ENCODE measurements at regions not wholly inside any gene's neighbourhood (a gene's known extent, or its start where the extent isn't known, plus 50 kb on each side); places are given as distances from the start of the nearest gene placed in this dataset.

GRCh38 chr9:84103651-84104377, 123.2 kb downstream of the RMI1 start:
- no peak overlapping the region for H3K4me3 ChIP-seq (ENCODE audit: low read length)
- no peak for DNase-seq (ENCODE audit: low read depth)
- TF ChIP-seq, protein P1, sequence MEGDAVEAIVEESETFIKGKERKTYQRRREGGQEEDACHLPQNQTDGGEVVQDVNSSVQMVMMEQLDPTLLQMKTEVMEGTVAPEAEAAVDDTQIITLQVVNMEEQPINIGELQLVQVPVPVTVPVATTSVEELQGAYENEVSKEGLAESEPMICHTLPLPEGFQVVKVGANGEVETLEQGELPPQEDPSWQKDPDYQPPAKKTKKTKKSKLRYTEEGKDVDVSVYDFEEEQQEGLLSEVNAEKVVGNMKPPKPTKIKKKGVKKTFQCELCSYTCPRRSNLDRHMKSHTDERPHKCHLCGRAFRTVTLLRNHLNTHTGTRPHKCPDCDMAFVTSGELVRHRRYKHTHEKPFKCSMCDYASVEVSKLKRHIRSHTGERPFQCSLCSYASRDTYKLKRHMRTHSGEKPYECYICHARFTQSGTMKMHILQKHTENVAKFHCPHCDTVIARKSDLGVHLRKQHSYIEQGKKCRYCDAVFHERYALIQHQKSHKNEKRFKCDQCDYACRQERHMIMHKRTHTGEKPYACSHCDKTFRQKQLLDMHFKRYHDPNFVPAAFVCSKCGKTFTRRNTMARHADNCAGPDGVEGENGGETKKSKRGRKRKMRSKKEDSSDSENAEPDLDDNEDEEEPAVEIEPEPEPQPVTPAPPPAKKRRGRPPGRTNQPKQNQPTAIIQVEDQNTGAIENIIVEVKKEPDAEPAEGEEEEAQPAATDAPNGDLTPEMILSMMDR (conservative IDR thresholded peaks at IDR 0.05; ENCODE audit: low read length) = no peak

DNA sequence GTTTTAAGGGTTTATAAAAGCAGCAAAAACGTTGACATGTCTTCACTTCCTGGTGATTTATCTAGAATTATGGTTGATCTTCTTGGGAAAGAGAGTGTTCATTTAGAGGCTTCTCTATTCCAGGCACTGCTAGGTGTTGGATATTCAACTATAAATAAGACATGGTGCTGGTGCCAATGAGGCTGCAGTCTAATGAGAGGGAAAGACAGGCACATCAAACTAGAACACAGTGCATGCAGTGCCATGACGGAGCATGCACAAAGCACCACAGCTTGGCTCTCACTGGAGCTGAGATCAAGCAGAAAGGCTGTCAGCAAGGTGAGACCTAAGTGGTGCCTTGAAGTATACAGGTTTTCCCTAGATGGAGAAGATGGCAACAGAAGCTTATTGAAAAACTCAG, 126.5 kb downstream of the RMI1 start:
- TF ChIP-seq, protein P1 (conservative IDR thresholded peaks at IDR 0.05; ENCODE audit: low read length) = no peak
- no peak overlapping the region for H3K4me3 ChIP-seq (ENCODE audit: low read length)
- no peak for DNase-seq (ENCODE audit: low read depth)

- no peak overlapping the region for H3K4me3 ChIP-seq (ENCODE audit: low read length)
- TF ChIP-seq, protein P1 (conservative IDR thresholded peaks at IDR 0.05; ENCODE audit: low read length) = no peak
- no peak for DNase-seq (ENCODE audit: low read depth)
Measured at GRCh38 chr9:84107995-84108394, 127.4 kb downstream of the RMI1 start.

DNA sequence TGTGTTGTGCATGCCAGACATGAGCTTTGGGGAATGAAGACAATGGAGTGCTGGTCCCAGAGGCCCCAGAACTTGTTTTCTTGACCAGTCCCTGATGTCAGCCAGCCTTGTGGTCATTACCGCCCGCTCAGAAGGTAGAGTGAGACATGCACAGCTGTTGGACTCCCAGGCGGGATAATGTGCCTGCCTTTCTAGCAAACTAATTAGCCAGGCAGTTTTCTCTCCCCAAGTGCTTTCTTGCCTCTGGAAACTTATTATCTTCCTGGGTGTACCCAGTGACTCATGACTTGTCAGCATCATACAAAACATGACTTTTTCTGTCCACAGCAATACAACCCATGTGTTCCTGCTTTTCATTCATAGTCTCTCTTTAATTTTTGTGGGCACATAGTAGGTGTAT, 131.1 kb downstream of the RMI1 start:
- no peak overlapping the region for H3K4me3 ChIP-seq (ENCODE audit: low read length)
- TF ChIP-seq, protein P1 (conservative IDR thresholded peaks at IDR 0.05; ENCODE audit: low read length) = no peak
- DNase-seq (ENCODE audit: low read depth) = no peak

DNA sequence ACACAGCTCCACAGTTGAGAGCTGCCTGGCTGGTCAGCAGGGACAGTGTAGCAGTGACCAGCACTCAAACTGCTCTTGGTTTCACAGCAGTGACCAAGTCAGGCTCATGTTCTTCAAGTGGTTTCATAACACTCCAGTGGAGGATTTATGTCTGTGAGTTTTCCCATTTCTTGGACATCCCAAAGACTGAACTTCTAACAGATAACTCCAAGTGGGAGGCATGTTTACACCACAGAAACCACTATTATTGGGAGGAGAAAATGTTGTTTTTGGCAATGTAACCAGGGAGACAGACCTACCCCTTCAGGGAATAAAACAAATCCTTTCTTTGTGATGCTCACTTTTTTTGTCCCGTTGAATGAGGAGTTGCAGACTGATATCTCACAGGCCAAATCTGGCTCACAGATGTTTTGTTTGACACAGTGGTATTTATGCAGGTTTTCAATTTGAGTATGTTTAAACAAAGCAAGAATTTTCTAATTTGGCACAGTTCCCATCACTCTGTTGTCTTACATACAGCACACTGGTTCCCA, 141.5 kb downstream of the RMI1 start:
- DNase-seq (ENCODE audit: low read depth) = peak; percentile 96
- TF ChIP-seq, protein P1 (conservative IDR thresholded peaks at IDR 0.05; ENCODE audit: low read length) = no peak
- no peak overlapping the region for H3K4me3 ChIP-seq (ENCODE audit: low read length)

DNA sequence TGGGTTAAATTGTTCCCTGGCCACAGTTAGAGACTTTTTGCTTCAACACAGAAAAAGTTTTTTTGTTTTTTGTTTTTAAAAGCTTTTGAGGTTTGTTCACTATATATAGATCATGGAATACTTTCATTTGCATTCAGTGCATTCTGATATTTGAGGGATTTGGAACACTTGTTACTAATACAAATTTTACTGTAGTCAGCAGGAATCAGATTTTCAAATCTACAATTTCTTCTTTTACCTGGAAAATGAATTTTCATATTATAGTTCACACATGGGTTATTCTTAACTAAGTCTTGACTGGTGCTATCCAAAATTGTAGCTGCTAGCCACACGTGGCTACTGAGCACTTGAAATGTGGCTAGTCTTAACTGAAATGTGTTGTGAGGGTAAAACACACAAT, 142.0 kb downstream of the RMI1 start:
- no peak for DNase-seq (ENCODE audit: low read depth)
- TF ChIP-seq, protein P1 (conservative IDR thresholded peaks at IDR 0.05; ENCODE audit: low read length) = no peak
- no peak overlapping the region for H3K4me3 ChIP-seq (ENCODE audit: low read length)
